Activated CD4-positive, CD25-positive, alpha-beta regulatory T cell treated with anti-CD3 and anti-CD28 coated beads, Interleukin-2, amount 50 U/mL, for 24 hours (primary cell): ENCODE measurements at regions not wholly inside any gene's neighbourhood (a gene's known extent, or its start where the extent isn't known, plus 50 kb on each side); places are given as distances from the start of the nearest gene placed in this dataset.
"Not testable (repeated sequence)": the region's sequence is repeated elsewhere in the genome, so short reads cannot be mapped to it uniquely, and the experiment has no call there.

Source experiments
- ATAC-seq, 2 donors: fragments of 150-1000 bp; cut with Tn5 transposase; one replicate each; pipeline ENCODE4 v1.10.0; 2021; ENCODE audit warnings: mild to moderate bottlenecking in 1 of 2, moderate library complexity in 1 of 2

GRCh38 chr22:27068121-27068520 is 410.7 kb downstream of the MIAT start:
- ATAC-seq = no peak

- no peak for ATAC-seq
Observed at GRCh38 chr22:27070594-27070993, 413.2 kb downstream of the MIAT start.

GRCh38 chr22:27073601-27074425 is 416.4 kb downstream of the MIAT start:
- ATAC-seq = no peak

- ATAC-seq = no peak
Observed at GRCh38 chr22:27075028-27075678, 417.8 kb downstream of the MIAT start.

- ATAC-seq = no peak
Observed at GRCh38 chr22:27075891-27076290, 418.5 kb downstream of the MIAT start.

- not testable (repeated sequence) for ATAC-seq
Observed at GRCh38 chr22:27078064-27078463, 420.7 kb downstream of the MIAT start.

- ATAC-seq = no peak
Observed at GRCh38 chr22:27080036-27080578, 422.7 kb downstream of the MIAT start.

GRCh38 chr22:27080863-27081262 is 423.5 kb downstream of the MIAT start:
- ATAC-seq = no peak

GRCh38 chr22:27083610-27084009 is 426.2 kb downstream of the MIAT start:
- no peak for ATAC-seq

- ATAC-seq = no peak
Observed at GRCh38 chr22:27084130-27084529, 426.7 kb downstream of the MIAT start.

- ATAC-seq = no peak
Observed at GRCh38 chr22:27086080-27087044, 429.0 kb downstream of the MIAT start.

- ATAC-seq = no peak
Observed at GRCh38 chr22:27087051-27087450, 429.7 kb downstream of the MIAT start.

GRCh38 chr22:27088026-27088425 is 430.6 kb downstream of the MIAT start:
- no peak for ATAC-seq

- no peak for ATAC-seq
Observed at GRCh38 chr22:27089264-27089663, 431.9 kb downstream of the MIAT start.

GRCh38 chr22:27090611-27091011 is 433.2 kb downstream of the MIAT start:
- ATAC-seq = no peak

GRCh38 chr22:27093422-27093821 is 436.0 kb downstream of the MIAT start:
- ATAC-seq = no peak

GRCh38 chr22:27094633-27095308 is 437.4 kb downstream of the MIAT start:
- no peak for ATAC-seq

- no peak for ATAC-seq
Observed at GRCh38 chr22:27097506-27097905, 440.1 kb downstream of the MIAT start.

GRCh38 chr22:27097933-27098332 is 440.5 kb downstream of the MIAT start:
- no peak for ATAC-seq

GRCh38 chr22:27099946-27100722 is 442.7 kb downstream of the MIAT start:
- ATAC-seq = peak in 1 of 2 donors; percentile 13

GRCh38 chr22:27100789-27101188 is 443.4 kb downstream of the MIAT start:
- no peak for ATAC-seq
